Osteoblast (primary cell): ENCODE measurements at regions not wholly inside any gene's neighbourhood (a gene's known extent, or its start where the extent isn't known, plus 50 kb on each side); places are given as distances from the start of the nearest gene placed in this dataset.

Source experiments
- DNase-seq: peaks from one replicate; pipeline ENCODE4 v3.0.0; 2011; ENCODE audit warnings: low spot score, mixed read lengths; ENCODE audit not compliant: insufficient read length; ENCODE audit errors: missing footprints
- H2AFZ ChIP-seq: 2 replicates; pipeline ENCODE4 v1.6.0; 2011; ENCODE audit warnings: mild to moderate bottlenecking, low read length
- H3K27ac ChIP-seq: 2 replicates; pipeline ENCODE4 v1.5.1; 2011; ENCODE audit warnings: mild to moderate bottlenecking, low read depth, low read length, moderate library complexity
- H3K27me3 ChIP-seq: 2 replicates; pipeline ENCODE4 v1.6.0; 2012; ENCODE audit warnings: mild to moderate bottlenecking, control low read depth, inconsistent platforms, low read length, moderate library complexity; ENCODE audit not compliant: insufficient read depth
- H3K36me3 ChIP-seq: 2 replicates; pipeline ENCODE4 v1.5.1; 2011; ENCODE audit warnings: mild to moderate bottlenecking, low read length, control low read depth, moderate library complexity; ENCODE audit not compliant: insufficient read depth
- H3K4me1 ChIP-seq: 2 replicates; pipeline ENCODE4 v1.5.1; 2011; ENCODE audit warnings: mild to moderate bottlenecking, low read length, control low read depth, moderate library complexity; ENCODE audit not compliant: insufficient read depth
- H3K4me2 ChIP-seq: 2 replicates; pipeline ENCODE4 v1.6.0; 2011; ENCODE audit warnings: mild to moderate bottlenecking, low read length; ENCODE audit not compliant: insufficient read depth
- H3K4me3 ChIP-seq: fragments of 200-600 bp; sonication (generic); 3 replicates; pipeline ENCODE4 v1.5.1; 2012; ENCODE audit warnings: mild to moderate bottlenecking, low read length, inconsistent platforms; ENCODE audit not compliant: insufficient read depth
- H3K79me2 ChIP-seq: 2 replicates; pipeline ENCODE4 v1.6.0; 2012; ENCODE audit warnings: mild to moderate bottlenecking, low read length, control low read depth, inconsistent platforms; ENCODE audit not compliant: insufficient read depth
- H3K9me3 ChIP-seq: 2 replicates; pipeline ENCODE4 v1.5.1; 2011; ENCODE audit warnings: low read depth, low read length, control low read depth
- H4K20me1 ChIP-seq: 2 replicates; pipeline ENCODE4 v1.6.0; 2012; ENCODE audit warnings: mild to moderate bottlenecking, low read length, control low read depth; ENCODE audit not compliant: insufficient read depth
- CTCF ChIP-seq: IDR thresholded peaks from 2 replicates; pipeline ENCODE4 v1.5.1; 2011; ENCODE audit warnings: mild to moderate bottlenecking, low read depth, low read length, moderate library complexity; ENCODE audit errors: extremely low read depth

GRCh38 chr2:56502616-56503015 is 318.8 kb downstream of the CCDC85A start:
- no peak overlapping the region for H3K4me3 ChIP-seq
- H3K79me2 ChIP-seq, result no peaks in the 10 kb centered on the region
- no peaks in the 10 kb centered on the region for H3K4me1 ChIP-seq
- H3K9me3 ChIP-seq, result no peaks in the 10 kb centered on the region
- H2AFZ ChIP-seq, result no peak overlapping the region
- no peaks in the 10 kb centered on the region for H3K27me3 ChIP-seq
- H4K20me1 ChIP-seq, result no peaks in the 10 kb centered on the region
- no peak overlapping the region for H3K27ac ChIP-seq
- no peak overlapping the region for H3K4me2 ChIP-seq
- no peaks in the 10 kb centered on the region for H3K36me3 ChIP-seq
- no peak for DNase-seq
- TF ChIP-seq CTCF, result no peak

GRCh38 chr2:56505885-56506284 is 322.1 kb downstream of the CCDC85A start:
- Histone ChIP-seq H3K9me3 (no peaks in the 10 kb centered on the region), H4K20me1 (no peaks in the 10 kb centered on the region), H3K4me3 (no peak overlapping the region), H3K4me2 (no peak overlapping the region), H3K27me3 (no peaks in the 10 kb centered on the region), H3K27ac (no peak overlapping the region), H3K4me1 (no peaks in the 10 kb centered on the region), H2AFZ (no peak overlapping the region), H3K36me3 (no peaks in the 10 kb centered on the region), H3K79me2 (no peaks in the 10 kb centered on the region)
- no peak for TF ChIP-seq CTCF
- DNase-seq, result no peak

- no peaks in the 10 kb centered on the region for H3K27me3 ChIP-seq
- no peak for TF ChIP-seq CTCF
- H2AFZ ChIP-seq, result no peak overlapping the region
- no peak for DNase-seq
- no peak overlapping the region for H3K4me3 ChIP-seq
- H3K36me3 ChIP-seq, result no peaks in the 10 kb centered on the region
- no peak overlapping the region for H3K4me2 ChIP-seq
- no peaks in the 10 kb centered on the region for H3K79me2 ChIP-seq
- no peaks in the 10 kb centered on the region for H3K4me1 ChIP-seq
- H3K27ac ChIP-seq, result no peak overlapping the region
- no peaks in the 10 kb centered on the region for H3K9me3 ChIP-seq
- no peaks in the 10 kb centered on the region for H4K20me1 ChIP-seq
Observed at GRCh38 chr2:56508662-56509061, 324.9 kb downstream of the CCDC85A start.

GRCh38 chr2:56510610-56511009 is 326.8 kb downstream of the CCDC85A start:
- Histone ChIP-seq H3K27ac (no peak overlapping the region), H3K4me3 (no peak overlapping the region), H3K36me3 (no peaks in the 10 kb centered on the region), H3K9me3 (peaks cover 2% of the 10 kb centered on the region), H4K20me1 (no peaks in the 10 kb centered on the region), H3K27me3 (no peaks in the 10 kb centered on the region), H3K4me1 (no peaks in the 10 kb centered on the region), H2AFZ (no peak overlapping the region), H3K4me2 (no peak overlapping the region), H3K79me2 (no peaks in the 10 kb centered on the region)
- no peak for TF ChIP-seq CTCF
- no peak for DNase-seq
